ENCODE measurements at regions not wholly inside any gene's neighbourhood (a gene's known extent, or its start where the extent isn't known, plus 50 kb on each side); places are given as distances from the start of the nearest gene placed in this dataset.

DNA sequence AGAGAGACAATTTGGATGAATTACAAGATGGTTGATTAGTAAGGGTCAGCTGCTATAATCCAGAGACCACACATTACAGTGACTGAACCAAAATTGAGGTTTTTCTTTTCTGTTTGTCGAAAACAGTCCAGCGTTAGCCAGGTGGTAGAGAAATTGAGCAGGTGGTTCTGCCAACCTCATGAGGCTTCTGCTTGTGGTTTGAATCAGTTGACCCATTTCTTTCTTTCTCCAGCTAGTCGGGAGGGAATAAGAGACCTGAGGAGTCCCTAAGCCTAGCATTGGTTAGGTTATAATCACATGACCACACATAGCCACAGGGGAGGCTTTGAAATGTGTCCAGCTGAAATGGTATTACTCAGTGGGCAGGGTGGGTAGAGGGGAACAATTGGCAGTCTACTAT, 504.6 kb downstream of the HS3ST4 start:
- no TSS peak for BruUV-seq (replicated peaks)
- intact Hi-C loops (cut with micrococcal nuclease; ENCODE audit: unreplicated experiment), result no loop called here
- no peaks in the 10 kb centered on the region for H3K36me3 ChIP-seq (ENCODE audit: insufficient read depth, low read length, poor library complexity, severe bottlenecking)
- no peaks in the 10 kb centered on the region for H3K9me3 ChIP-seq (ENCODE audit: low read depth, low read length, poor library complexity, severe bottlenecking)
- ChIA-PET POLR2A (ENCODE audit: low non-redundant PET) (no interaction called here), CTCF (interaction anchor here (0.6 kb wide), 1 partner anchor 11 kb away, joined by 5 read pairs; no protein-coding TSS in a partner anchor)
- no peak for DNase-seq (ENCODE audit: low spot score)
- no peak overlapping the region for H3K27ac ChIP-seq (ENCODE audit: low read depth, low read length, poor library complexity, severe bottlenecking)
- TF ChIP-seq, protein P1, sequence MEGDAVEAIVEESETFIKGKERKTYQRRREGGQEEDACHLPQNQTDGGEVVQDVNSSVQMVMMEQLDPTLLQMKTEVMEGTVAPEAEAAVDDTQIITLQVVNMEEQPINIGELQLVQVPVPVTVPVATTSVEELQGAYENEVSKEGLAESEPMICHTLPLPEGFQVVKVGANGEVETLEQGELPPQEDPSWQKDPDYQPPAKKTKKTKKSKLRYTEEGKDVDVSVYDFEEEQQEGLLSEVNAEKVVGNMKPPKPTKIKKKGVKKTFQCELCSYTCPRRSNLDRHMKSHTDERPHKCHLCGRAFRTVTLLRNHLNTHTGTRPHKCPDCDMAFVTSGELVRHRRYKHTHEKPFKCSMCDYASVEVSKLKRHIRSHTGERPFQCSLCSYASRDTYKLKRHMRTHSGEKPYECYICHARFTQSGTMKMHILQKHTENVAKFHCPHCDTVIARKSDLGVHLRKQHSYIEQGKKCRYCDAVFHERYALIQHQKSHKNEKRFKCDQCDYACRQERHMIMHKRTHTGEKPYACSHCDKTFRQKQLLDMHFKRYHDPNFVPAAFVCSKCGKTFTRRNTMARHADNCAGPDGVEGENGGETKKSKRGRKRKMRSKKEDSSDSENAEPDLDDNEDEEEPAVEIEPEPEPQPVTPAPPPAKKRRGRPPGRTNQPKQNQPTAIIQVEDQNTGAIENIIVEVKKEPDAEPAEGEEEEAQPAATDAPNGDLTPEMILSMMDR (conservative IDR thresholded peaks at IDR 0.05; ENCODE audit: low read depth, low read length), result no peak
- no peak for TF ChIP-seq EZH2 (IDR thresholded peaks at IDR 0.05; ENCODE audit: borderline replicate concordance, low read depth, low read length, poor library complexity, severe bottlenecking)
- no peak overlapping the region for H3K4me3 ChIP-seq (ENCODE audit: low read depth, low read length, poor library complexity, severe bottlenecking)
- no peaks in the 10 kb centered on the region for H3K4me1 ChIP-seq (ENCODE audit: insufficient read depth, low read length, poor library complexity, severe bottlenecking)
- H3K27me3 ChIP-seq (replicated peaks; ENCODE audit: insufficient read depth, low read depth, low read length, poor library complexity), result no peaks in the 10 kb centered on the region

DNA sequence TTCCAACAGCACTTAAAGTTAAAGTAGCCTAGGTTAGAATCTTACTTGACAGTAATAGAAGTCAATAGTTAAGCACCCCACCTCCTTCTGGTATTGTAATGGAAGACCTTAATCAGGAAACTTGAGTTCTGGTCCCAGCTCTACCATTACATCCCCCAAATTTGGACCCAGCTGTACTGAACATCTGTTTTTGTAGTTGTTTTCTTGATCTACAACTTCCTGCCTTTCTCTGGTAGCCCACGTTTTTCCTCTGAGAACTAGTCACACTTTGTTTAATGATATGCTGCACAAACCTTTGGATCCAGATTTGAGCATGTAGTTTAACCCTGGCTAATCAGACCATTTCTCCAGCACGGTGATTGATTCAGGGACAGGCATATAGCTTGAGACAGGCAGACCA, 505.0 kb downstream of the HS3ST4 start:
- no peak overlapping the region for H3K27ac ChIP-seq (ENCODE audit: low read depth, low read length, poor library complexity, severe bottlenecking)
- H3K36me3 ChIP-seq (ENCODE audit: insufficient read depth, low read length, poor library complexity, severe bottlenecking), result no peaks in the 10 kb centered on the region
- no peaks in the 10 kb centered on the region for H3K27me3 ChIP-seq (replicated peaks; ENCODE audit: insufficient read depth, low read depth, low read length, poor library complexity)
- TF ChIP-seq EZH2 (IDR thresholded peaks at IDR 0.05; ENCODE audit: borderline replicate concordance, low read depth, low read length, poor library complexity, severe bottlenecking), result no peak
- TF ChIP-seq, protein P1 (conservative IDR thresholded peaks at IDR 0.05; ENCODE audit: low read depth, low read length), result no peak
- ChIA-PET POLR2A (ENCODE audit: low non-redundant PET) (interaction anchor here (0.7 kb wide), 1 partner anchor 67 kb away, joined by 3 read pairs; no protein-coding TSS in a partner anchor), CTCF (no interaction called here)
- intact Hi-C loops (cut with micrococcal nuclease; ENCODE audit: unreplicated experiment), result no loop called here
- no peaks in the 10 kb centered on the region for H3K4me1 ChIP-seq (ENCODE audit: insufficient read depth, low read length, poor library complexity, severe bottlenecking)
- no peak overlapping the region for H3K4me3 ChIP-seq (ENCODE audit: low read depth, low read length, poor library complexity, severe bottlenecking)
- no TSS peak for BruUV-seq (replicated peaks)
- DNase-seq (ENCODE audit: low spot score), result no peak
- no peaks in the 10 kb centered on the region for H3K9me3 ChIP-seq (ENCODE audit: low read depth, low read length, poor library complexity, severe bottlenecking)

DNA sequence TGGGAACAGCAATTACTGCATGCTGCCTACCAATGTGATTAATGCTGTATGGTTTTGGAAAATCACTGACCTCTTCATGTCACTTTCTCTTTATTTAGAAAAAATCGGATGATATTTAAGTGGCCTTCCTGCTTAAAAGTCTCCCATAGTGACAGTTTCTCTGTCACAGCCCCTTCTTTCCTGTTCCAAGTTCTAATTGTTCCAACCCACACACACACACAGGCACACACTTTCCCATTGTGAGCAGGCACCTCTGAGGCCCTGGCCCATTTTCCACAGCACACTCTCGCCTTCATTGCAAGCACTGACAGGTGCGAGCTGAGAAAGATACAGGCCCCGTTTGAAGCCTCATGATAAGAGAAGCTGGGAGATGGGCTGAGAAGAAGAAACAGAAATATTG, 505.9 kb downstream of the HS3ST4 start:
- intact Hi-C loops (cut with micrococcal nuclease; ENCODE audit: unreplicated experiment), result no loop called here
- CTCF ChIA-PET, result no interaction called here
- no TSS peak for BruUV-seq (replicated peaks)

More for the DNA sequence above, 505.9 kb downstream of the HS3ST4 start:
- Histone ChIP-seq H3K27me3 (replicated peaks; ENCODE audit: insufficient read depth, low read depth, low read length, poor library complexity) (no peaks in the 10 kb centered on the region), H3K9me3 (ENCODE audit: low read depth, low read length, poor library complexity, severe bottlenecking) (no peaks in the 10 kb centered on the region), H3K4me3 (ENCODE audit: low read depth, low read length, poor library complexity, severe bottlenecking) (no peak overlapping the region), H3K4me1 (ENCODE audit: insufficient read depth, low read length, poor library complexity, severe bottlenecking) (no peaks in the 10 kb centered on the region), H3K27ac (ENCODE audit: low read depth, low read length, poor library complexity, severe bottlenecking) (no peak overlapping the region), H3K36me3 (ENCODE audit: insufficient read depth, low read length, poor library complexity, severe bottlenecking) (no peaks in the 10 kb centered on the region)
- POLR2A ChIA-PET (ENCODE audit: low non-redundant PET), result no interaction called here
- TF ChIP-seq, protein P1 (conservative IDR thresholded peaks at IDR 0.05; ENCODE audit: low read depth, low read length), result no peak
- TF ChIP-seq EZH2 (IDR thresholded peaks at IDR 0.05; ENCODE audit: borderline replicate concordance, low read depth, low read length, poor library complexity, severe bottlenecking), result no peak
- DNase-seq (ENCODE audit: low spot score), result no peak
